PC-3 (cell line): ENCODE measurements at regions not wholly inside any gene's neighbourhood (a gene's known extent, or its start where the extent isn't known, plus 50 kb on each side); places are given as distances from the start of the nearest gene placed in this dataset.

Source experiments
- EZH2 ChIP-seq: fragments of 300-600 bp; sonication (generic); IDR thresholded peaks from one replicate; pipeline ENCODE4 v1.6.1; 2017; ENCODE audit warnings: antibody characterized with exemption, mild to moderate bottlenecking, low read length; ENCODE audit not compliant: unreplicated experiment
- TF ChIP-seq, protein P1 (sequence below): fragments of 300-600 bp; sonication (generic); conservative IDR thresholded peaks from 2 replicates; pipeline ENCODE4 v1.5.1; 2017; ENCODE audit warnings: antibody characterized with exemption, low read depth, mild to moderate bottlenecking, low read length

DNA sequence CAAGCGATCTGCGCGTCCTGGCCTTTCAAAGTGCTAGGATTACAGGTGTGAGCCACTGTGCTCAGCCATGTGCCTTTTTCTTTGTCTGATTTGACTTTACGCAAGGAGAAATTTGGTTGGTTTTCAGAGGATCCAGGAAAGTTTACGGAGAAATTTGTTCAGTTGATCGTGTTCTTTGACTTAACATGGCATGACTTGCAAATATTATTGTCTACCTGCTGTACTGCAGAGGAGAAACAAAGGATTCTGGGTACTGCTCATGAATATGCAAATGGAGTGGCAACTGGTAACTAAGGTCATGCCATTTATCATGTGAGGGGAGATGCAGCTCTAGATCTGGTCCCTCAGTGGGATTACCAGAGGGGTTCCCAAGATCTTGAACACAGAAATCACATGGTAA is 68.8 kb upstream of the CHD6 start:
- TF ChIP-seq, protein P1, sequence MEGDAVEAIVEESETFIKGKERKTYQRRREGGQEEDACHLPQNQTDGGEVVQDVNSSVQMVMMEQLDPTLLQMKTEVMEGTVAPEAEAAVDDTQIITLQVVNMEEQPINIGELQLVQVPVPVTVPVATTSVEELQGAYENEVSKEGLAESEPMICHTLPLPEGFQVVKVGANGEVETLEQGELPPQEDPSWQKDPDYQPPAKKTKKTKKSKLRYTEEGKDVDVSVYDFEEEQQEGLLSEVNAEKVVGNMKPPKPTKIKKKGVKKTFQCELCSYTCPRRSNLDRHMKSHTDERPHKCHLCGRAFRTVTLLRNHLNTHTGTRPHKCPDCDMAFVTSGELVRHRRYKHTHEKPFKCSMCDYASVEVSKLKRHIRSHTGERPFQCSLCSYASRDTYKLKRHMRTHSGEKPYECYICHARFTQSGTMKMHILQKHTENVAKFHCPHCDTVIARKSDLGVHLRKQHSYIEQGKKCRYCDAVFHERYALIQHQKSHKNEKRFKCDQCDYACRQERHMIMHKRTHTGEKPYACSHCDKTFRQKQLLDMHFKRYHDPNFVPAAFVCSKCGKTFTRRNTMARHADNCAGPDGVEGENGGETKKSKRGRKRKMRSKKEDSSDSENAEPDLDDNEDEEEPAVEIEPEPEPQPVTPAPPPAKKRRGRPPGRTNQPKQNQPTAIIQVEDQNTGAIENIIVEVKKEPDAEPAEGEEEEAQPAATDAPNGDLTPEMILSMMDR: no peak
- no peak for TF ChIP-seq EZH2
